A204.1 (cell line): ENCODE measurements at regions not wholly inside any gene's neighbourhood (a gene's known extent, or its start where the extent isn't known, plus 50 kb on each side); places are given as distances from the start of the nearest gene placed in this dataset.

Experiments
- FAIRE-seq: peaks from 2 replicates; lab custom pipeline; 2012; peaks lifted over from hg19 to GRCh38; lab: Jason Lieb, UNC

DNA sequence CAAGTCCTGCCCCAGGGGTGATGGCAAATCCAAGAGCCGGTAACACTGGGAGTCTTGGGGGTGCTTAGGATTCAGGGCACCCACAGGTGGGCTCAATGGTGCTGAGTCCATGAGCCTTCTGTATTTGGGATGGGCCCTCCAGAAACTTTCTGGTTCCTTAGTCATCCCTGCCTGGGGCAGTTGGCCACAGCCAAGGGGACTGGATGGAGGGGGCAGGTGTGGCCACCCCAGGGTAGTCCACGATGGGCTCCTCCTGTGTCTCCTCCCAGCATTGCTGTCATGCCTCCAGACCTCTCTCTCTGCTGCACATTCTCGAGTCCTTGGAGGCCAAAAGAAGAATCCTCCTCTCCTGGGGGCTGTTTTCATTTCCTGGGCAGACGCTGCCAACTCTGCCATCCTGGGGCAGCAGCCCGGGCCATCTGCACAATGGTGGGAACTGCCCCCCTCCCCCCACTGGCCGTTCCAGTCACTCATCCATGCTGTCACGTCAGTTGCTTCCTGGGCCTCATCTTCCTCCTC is 158.0 kb upstream of the TWIST2 start:
- no peak for FAIRE-seq

DNA sequence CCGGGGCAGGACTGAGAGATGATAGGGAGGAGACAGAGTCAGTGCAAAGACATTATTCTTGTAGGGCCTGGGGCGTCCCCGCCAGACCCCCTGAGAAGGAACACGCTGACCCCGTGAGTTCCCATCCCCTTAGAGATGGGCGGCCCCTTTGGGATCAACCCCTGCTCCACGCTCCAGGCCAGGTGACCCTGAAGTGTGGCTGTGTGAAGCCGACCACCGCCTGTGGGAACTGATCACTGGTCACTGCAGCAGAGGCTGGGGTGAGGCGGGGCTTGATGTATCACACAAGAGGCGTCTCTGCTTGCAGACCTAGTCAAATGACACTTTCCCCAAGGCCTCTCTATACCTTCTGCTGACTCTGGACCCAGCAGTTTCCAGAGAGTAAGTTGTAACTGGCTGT is 157.4 kb upstream of the TWIST2 start:
- FAIRE-seq: no peak

- FAIRE-seq: no peak
Measured at GRCh38 chr2:238691596-238692491, 156.0 kb upstream of the TWIST2 start.

- no peak for FAIRE-seq
Measured at GRCh38 chr2:238692562-238692961, 155.3 kb upstream of the TWIST2 start.

- no peak for FAIRE-seq
Measured at GRCh38 chr2:238693337-238694093, 154.4 kb upstream of the TWIST2 start.

DNA sequence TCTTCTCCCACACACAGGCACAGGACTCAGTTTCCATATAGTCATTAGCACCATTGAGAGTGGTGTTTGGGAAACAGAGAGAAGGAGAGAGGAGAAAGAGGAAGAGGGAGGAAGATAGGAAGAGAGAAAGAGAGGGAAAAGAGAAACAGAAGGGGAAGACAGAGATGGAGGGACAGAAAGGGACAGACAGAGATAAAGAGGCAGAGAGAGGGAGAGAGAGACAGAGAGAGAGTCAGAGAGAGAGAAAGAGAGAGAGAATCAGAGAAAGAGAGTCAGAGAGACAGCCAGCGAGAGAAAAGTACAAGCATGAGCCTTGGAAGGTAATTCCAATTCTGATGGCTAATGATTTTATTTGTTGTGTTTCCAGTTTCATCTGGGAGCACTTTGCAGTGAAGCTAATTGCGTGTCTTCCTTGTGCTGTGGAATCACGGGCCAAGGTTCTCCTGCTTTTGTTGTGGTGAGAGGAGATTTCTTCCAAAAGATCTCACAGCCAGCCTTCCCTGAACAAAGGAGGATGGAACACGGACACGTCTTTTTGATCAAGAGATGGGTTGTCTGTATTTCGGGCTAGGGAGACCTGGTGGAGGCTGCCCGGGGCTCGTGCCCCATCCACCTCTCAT is 153.6 kb upstream of the TWIST2 start:
- no peak for FAIRE-seq

GRCh38 chr2:238694922-238695321 is 153.0 kb upstream of the TWIST2 start:
- no peak for FAIRE-seq

DNA sequence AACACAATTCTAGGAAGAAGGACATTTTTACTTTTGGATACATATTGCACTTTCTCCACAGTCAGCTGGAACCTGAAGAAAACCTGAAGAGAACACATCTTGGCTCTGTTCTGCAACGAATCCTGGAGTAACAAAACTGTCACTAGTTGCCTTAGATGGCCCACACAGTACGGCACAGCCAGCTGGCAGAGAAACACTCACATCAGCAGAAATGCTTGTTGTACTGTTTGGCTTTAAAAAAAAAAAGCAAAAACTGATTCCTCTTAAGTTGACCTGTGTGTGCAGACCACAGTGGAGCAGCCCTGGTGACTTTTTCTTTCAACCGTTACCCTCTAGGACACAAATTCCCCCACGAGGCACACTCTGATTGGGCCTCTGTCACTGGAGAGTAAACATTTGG is 152.3 kb upstream of the TWIST2 start:
- no peak for FAIRE-seq

DNA sequence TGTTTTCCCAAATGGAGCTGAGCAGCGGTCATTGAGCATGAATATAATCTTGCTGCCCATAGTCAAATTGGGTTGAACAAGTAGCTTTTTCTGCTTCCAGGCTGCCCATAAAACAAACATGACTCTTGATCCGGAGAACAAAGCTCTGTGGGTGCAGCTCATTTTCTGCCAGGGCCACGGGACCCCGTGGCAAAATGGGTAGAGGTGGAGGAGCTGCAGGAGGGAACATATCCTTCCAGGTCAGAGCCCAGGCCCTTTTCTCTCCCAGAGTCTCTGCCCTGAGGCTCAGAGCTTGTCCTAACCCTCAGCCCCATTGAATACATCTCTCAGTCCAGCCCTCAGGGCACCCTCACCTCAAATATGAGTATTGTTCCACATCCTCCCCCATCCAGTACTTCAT is 151.6 kb upstream of the TWIST2 start:
- no peak for FAIRE-seq

DNA sequence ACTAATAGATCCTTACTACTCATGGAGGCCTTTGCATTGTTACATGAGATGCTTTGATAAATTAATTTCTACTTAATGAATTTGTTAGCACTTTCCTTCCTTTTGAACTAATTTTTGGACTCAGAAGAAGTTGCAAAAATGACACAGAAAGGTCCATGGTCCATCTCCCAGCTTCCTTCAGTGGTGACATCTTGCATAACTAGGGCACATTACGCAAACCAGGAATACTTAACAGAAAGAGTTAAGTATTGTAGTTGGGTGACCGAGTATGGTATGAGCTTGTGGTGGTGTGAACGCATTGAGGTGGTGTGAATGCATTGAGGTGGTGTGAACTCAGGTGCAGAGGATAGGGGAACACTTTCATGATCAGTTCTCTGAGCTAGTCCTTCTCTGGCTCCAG is 151.1 kb upstream of the TWIST2 start:
- FAIRE-seq: no peak

DNA sequence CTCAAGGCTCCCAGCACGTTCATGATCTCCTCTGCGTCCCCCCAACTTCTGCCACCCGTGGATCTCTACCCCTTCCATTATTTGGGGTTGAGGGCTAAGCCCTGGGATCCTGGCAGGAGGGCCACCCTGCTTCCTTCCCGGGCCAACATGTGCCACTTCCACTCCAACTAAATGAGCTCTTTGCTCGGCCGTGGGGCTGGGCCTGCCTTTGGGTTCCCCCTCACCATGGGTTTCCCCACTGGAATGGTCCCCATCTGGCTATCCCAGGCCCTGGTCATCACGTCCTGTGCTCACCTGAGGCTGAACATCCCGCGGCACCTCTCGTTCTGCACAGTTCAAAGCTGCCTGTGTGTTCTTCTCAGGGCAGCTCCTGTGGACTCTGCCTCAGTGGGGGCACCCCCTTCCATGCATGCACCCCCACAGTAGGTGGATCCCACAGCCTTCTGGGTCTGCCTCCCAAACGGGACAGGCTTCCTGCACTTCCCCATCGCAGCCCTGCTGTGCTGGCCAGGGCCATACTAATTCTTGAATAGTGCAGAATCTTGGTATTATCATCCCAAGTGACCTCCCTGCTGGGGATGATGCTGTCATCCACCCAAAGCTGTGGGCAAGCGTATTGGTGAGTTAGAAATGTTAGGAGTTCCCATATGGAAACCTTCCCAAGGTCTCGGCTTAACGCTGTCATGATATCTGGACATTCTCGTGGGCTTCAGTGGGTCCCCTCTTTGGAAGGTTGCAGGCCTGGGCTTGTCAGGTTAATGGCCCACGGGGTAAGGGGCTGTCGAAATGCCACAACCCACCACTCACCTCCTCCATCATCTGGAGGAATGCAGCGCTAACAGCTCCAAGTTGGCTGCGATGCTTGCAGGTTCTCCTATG is 150.5 kb upstream of the TWIST2 start:
- FAIRE-seq: no peak

GRCh38 chr2:238698072-238698352 is 149.9 kb upstream of the TWIST2 start:
- no peak for FAIRE-seq

DNA sequence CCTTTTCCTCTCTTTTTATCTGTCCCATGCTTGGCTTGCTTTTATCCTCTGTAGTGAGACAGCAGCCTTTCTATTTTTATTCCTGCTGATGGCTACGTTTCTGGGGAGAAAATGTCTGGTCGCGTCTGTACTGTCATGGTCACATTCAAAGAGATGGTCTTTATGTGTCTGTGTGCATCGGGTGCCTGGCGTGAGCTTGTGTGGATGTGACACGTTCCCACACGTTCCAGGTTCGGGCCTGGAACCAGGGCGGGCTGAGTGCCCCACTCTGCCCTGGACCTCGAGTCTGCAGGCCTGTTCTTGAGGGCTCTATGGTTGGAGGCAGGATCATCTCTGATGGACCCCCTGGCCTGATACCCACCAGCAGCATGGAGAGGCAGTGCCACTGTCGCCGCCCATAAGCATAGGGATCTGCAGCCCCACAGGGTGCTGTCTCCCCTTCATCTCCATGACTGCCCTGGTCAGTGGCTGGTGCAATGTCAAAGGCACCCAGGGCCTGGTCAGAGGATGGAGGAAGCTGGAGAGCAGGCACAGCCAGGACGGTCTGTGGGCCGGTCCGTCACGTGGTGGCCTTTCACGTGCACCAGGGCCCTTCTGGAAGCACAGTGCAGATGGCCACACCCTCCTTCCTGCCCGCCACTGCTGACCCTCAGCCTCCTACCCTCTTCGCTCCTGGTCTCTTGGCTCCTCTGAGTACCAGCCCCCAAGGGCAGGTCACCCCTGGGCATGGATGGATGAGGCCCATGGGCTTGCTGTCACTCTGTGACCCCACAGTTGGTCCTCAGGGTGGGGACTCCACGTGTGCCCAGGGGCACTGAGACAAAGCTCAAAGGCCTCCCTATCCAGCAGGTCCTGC is 149.2 kb upstream of the TWIST2 start:
- no peak for FAIRE-seq

DNA sequence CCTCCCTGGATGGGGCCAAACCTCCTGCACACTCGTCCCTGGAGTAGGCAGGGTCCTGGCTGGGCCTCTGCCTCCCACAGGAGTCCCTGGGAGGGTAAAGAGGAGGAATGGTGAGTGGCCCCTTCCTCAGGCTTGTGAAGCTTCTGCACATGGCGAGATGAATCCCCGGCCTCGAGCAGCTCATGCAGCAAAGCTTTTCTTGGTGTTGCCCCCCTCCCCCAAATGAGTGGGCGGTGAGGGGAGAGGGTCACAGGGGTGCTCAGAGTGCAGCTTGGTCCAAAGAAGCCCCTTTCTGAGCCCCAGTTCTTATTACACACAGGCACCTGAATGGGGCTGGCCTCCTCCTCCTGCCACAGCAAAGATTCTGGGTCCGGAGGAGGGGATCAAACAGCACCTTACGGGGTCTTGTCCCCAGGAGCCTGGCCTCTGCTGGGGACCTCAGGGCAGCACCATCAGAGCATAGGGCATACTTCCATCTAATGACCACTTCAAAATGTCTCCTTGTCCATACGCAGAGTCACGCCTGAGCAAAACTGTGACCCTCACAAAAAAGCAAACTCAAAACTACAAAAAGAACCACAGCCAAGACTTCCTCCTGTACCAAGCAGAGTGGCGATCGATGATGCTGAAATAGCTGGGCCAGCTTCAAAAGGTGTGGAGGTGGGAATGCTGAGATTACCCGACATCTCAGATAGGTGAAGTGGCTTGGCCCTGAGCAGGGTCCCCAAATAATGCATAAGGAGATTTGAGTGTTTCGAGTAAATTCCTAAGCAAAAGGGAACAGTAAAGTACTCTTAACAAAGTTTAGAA is 148.4 kb upstream of the TWIST2 start:
- no peak for FAIRE-seq

GRCh38 chr2:238700117-238700457 is 147.8 kb upstream of the TWIST2 start:
- FAIRE-seq: no peak

- no peak for FAIRE-seq
Measured at GRCh38 chr2:238700506-238701340, 147.2 kb upstream of the TWIST2 start.

- no peak for FAIRE-seq
Measured at GRCh38 chr2:238701341-238702206, 146.3 kb upstream of the TWIST2 start.

- no peak for FAIRE-seq
Measured at GRCh38 chr2:238702276-238703052, 145.4 kb upstream of the TWIST2 start.
